Left cardiac atrium (tissue), 4 donors: ENCODE measurements at regions not wholly inside any gene's neighbourhood (a gene's known extent, or its start where the extent isn't known, plus 50 kb on each side); places are given as distances from the start of the nearest gene placed in this dataset.

ENCODE experiments used
- ATAC-seq, 2 donors: fragments of 200-7000 bp; cut with Tn5 transposase; one replicate each; pipeline ENCODE4 v1.9.1; 2020; ENCODE audit warnings: mild to moderate bottlenecking in 2 of 2, moderate library complexity in 2 of 2
- DNase-seq: peaks from one replicate; pipeline ENCODE4 v3.0.0-alpha.2; 2020
- intact Hi-C, 2 donors: fragments of 100-400 bp; cut with DNase I; formaldehyde crosslinking; loops; one replicate each; pipeline versions ENCODE4 v1.14.1 to v1.15.1; 2022 to 2023
- donor health status: DM: no; HTN: yes; CAD: no.
- donor health status: DM: no; HTN: yes; CAD: no; lungs with severe emphysema.
- donor health status: DM: yes; HTN: yes; CAD: no.
- donor health status: Dilated cardiomyopathy.

DNA sequence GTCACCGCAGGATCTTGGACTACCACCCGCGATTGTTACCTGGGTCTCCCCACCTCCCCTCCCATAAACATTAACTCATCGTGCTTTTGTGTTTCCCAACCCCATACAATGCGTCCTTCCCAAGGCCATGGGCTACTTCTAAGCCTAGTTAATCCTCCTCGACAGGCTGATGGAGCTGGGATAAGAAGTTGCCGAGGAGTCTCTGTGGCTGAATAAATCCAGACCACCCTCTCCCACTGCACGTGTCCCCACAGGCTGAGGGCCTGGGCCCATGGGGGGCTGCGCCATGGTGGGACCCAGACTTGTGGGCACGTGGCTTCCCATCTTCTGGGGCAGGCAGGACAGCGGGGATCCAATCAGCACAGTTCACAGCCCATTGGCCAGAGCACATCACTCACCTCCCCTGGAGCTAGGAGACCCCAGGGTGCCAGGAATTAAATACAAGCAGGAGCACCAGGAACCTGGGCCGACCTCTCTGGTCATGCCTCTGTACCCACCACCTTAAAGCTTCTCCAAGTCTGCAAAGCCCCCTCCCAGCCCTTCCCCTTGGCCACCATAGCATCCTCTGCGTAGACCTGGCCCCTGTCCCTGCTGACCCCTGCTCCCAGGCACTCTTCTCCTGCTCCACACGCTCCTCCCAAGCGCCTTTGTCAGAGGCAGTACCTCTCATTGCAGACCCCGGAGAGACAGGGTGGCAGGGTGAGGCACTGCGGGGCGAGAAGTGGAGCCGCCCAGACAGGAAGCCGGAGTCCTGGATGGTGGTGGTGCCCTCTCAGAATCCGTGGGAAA lies 51.0 kb upstream of the ID2 start:
- intact Hi-C loops, result no loop called here
- ATAC-seq (no peak), DNase-seq (no peak)

DNA sequence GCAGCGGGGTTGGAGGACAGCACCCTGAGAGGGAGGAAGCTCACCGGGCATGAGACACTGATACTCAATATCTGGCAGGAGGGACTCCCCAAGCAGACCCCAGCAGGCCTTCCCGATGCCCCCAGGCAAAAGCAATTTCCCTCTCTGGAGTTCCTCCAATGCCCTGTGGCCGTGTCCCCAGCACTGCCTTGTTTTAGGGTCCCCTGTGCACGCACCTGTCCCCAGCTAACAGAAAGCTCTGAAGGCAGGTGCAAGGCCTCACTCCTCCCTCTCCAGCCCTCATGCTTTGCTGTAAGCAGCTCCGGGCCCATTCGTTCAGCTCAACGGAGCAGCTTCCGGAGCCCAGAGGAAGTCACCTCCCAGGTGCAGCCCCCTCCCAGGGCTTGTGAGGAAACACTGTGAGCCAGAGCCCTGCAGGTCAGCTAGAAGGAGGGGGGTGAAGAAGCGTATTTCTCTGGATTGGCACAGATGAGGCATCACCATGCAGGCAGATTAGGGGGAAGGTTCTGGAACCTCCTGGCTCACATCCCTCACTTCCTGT lies 50.3 kb upstream of the ID2 start:
- intact Hi-C loops, result no loop called here
- DNase-seq (no peak), ATAC-seq (no peak)
